ENCODE measurements at regions not wholly inside any gene's neighbourhood (a gene's known extent, or its start where the extent isn't known, plus 50 kb on each side); places are given as distances from the start of the nearest gene placed in this dataset.
A peak's percentile ranks its signal among the peaks of the same experiment; 100 is the strongest.

DNA sequence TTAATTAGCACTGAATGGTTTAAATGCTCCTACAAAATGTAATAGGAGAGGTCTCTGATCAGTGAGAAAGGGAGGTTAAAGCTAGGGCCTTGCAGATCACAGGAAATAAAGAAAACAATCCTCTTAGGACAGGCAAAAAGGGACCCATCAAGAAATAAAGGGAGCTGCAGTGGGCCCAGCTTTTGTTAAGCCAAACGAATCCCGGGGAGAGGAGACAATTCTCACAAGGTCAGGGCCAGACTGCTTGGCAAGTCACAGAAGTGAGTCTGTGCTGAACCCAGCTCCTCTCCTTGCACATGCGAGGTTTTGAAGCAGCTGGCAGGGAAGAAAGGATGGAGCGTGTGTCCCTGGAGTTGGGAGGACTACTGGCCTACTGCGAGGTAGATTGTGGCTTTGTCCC is 285.8 kb downstream of the COG6 start:
- H3K4me3 ChIP-seq (ENCODE audit: low read depth, low read length), result no peak overlapping the region
- POLR2A ChIA-PET, result no interaction called here
- TF ChIP-seq, protein P1, sequence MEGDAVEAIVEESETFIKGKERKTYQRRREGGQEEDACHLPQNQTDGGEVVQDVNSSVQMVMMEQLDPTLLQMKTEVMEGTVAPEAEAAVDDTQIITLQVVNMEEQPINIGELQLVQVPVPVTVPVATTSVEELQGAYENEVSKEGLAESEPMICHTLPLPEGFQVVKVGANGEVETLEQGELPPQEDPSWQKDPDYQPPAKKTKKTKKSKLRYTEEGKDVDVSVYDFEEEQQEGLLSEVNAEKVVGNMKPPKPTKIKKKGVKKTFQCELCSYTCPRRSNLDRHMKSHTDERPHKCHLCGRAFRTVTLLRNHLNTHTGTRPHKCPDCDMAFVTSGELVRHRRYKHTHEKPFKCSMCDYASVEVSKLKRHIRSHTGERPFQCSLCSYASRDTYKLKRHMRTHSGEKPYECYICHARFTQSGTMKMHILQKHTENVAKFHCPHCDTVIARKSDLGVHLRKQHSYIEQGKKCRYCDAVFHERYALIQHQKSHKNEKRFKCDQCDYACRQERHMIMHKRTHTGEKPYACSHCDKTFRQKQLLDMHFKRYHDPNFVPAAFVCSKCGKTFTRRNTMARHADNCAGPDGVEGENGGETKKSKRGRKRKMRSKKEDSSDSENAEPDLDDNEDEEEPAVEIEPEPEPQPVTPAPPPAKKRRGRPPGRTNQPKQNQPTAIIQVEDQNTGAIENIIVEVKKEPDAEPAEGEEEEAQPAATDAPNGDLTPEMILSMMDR (IDR thresholded peaks at IDR 0.05; ENCODE audit: insufficient read depth, low read length, missing control alignments), result no peak
- CTCF ChIA-PET, result interaction anchor here (0.9 to 3.6 kb wide), 9 partner anchors 22 to 743 kb away, joined by 3 to 32 read pairs (median 5); no protein-coding TSS in a partner anchor
- DNase-seq (ENCODE audit: low read depth, low spot score), result no peak

DNA sequence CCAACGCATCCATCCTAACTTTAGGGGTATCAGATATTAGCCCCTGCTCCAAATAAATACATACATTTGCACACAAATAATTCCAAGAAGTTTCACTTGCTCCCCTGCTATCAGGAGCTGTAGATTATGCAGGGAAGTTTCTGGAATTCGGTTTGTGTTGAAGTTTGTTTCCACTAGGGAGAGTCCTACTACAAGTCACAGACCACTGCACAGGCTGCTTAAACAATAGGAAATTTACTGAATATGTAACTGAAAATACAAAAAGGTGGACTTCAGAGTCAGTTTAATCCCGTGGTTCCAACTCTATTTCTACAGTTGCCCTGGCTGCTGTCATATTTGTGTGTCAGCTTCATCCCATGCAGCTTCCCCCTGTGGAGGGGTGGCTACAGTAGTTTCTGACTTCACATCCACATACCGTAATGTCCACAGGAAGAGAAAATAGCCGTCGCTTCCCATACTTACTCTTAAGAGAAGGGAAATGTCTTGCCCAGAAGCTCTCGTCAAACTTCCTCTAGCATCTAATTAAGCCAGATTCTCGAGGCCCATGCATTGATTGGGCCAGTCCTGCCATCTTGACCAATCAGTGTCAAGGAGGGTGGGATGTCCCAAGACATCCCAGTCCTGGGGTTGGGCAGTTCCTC is 286.6 kb downstream of the COG6 start:
- ChIA-PET CTCF (interaction anchor here (0.7 to 3.6 kb wide), 30 partner anchors 8 to 836 kb away, joined by 3 to 32 read pairs (median 4); no protein-coding TSS in a partner anchor), POLR2A (no interaction called here)
- no peak for DNase-seq (ENCODE audit: low read depth, low spot score)
- H3K4me3 ChIP-seq (ENCODE audit: low read depth, low read length), result no peak overlapping the region
- TF ChIP-seq, protein P1 (IDR thresholded peaks at IDR 0.05; ENCODE audit: insufficient read depth, low read length, missing control alignments), result no peak

DNA sequence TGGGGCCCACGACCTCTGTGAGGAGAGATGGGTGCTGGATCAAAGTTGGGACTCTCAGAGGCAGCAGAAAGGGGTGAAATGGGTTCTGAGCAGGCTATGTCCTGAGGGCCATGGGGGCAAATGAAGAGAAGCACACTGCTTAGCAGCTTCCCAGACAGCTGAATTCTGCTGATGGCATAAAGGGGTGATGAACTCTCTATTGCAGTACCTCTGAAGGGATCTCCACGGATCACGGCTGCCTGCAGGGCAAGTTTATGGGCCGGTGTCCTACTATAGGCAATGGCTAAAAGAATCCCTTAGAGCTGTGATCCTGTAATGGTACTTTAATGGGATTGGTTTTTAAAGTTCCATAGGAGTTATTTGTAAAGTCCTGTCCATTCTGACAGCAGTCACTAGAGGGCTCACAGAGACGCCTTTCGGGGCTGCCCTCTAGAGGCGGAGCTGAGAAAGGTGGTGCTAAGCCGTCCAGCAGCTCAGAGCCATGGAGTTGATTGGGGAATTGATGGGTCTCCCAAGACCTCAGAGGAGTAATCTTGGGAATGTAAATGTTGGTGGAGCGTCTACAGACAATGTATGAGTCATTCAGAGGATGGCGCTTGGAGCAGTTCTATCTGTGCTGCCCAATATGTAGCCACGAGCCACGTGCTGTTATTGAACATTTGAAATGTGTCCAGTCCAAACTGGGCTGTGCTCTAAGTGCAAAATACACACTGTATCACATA is 287.3 kb downstream of the COG6 start:
- no peak overlapping the region for H3K4me3 ChIP-seq (ENCODE audit: low read depth, low read length)
- ChIA-PET POLR2A (no interaction called here), CTCF (interaction anchor here (0.6 to 3.6 kb wide), 30 partner anchors 8 to 835 kb away, joined by 3 to 32 read pairs (median 4); no protein-coding TSS in a partner anchor)
- TF ChIP-seq, protein P1 (IDR thresholded peaks at IDR 0.05; ENCODE audit: insufficient read depth, low read length, missing control alignments), result peak; percentile 97
- DNase-seq (ENCODE audit: low read depth, low spot score), result no peak

DNA sequence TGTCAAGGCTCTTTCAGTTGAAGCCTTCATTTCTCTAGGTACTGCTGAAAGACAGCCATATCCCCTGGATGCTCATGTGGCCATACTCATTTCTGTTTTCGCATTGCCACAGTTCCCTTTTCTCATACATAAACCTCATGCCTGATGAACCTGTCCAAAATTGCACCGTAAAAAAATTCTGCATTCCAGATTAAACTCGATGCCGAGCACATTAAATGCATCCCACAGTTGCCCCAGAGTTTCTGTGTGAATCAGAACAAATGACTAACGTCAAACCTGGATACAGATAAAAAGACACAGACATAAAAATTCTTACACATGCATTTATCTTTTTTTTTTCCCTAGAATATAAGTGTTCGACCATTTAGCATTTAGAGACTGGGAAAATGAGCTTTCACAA is 288.2 kb downstream of the COG6 start:
- ChIA-PET CTCF (interaction anchor here (0.6 to 3.6 kb wide), 16 partner anchors 10 to 741 kb away, joined by 3 to 32 read pairs (median 4); no protein-coding TSS in a partner anchor), POLR2A (no interaction called here)
- H3K4me3 ChIP-seq (ENCODE audit: low read depth, low read length), result no peak overlapping the region
- TF ChIP-seq, protein P1 (IDR thresholded peaks at IDR 0.05; ENCODE audit: insufficient read depth, low read length, missing control alignments), result no peak
- DNase-seq (ENCODE audit: low read depth, low spot score), result no peak

DNA sequence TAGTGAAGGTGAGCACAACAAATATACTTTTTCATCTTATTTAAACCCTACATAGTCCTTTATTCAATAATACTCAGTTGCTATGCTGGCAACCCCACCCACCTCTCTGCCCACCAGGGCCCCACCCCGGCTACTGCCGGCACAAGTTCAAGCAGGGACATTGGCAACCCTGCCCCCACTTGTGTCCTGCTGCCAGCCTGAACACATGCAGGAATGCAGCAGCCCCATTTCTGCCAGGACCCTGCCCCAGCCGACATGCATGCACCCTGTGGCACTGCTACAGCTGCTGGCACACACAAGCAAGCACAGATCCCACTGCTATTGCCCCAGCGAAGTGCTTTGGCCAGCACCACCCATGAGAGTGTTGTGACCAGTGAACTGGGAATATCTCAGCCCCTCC is 289.8 kb downstream of the COG6 start:
- DNase-seq (ENCODE audit: low read depth, low spot score), result no peak
- no peak overlapping the region for H3K4me3 ChIP-seq (ENCODE audit: low read depth, low read length)
- ChIA-PET POLR2A (no interaction called here), CTCF (no interaction called here)
- TF ChIP-seq, protein P1 (IDR thresholded peaks at IDR 0.05; ENCODE audit: insufficient read depth, low read length, missing control alignments), result no peak

DNA sequence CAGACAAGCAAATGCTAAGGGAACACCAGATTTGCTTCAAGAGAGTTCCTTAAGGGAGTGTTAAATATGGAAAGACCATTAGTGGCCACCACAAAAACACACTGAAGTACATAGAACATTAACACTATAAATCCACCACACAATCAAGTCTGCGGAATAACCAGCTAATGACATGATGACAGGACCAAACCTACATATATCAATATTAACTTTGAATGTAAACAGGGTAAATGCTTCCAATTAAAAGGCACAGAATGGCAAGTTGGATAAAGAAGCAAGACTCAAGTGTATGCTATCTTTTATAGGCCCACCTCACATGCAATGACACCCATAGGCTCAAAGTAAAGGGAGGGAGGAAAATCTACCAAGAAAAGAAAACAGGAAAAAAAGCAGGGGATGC is 291.3 kb downstream of the COG6 start:
- DNase-seq (ENCODE audit: low read depth, low spot score), result no peak
- no peak overlapping the region for H3K4me3 ChIP-seq (ENCODE audit: low read depth, low read length)
- TF ChIP-seq, protein P1 (IDR thresholded peaks at IDR 0.05; ENCODE audit: insufficient read depth, low read length, missing control alignments), result no peak
- POLR2A ChIA-PET, result no interaction called here
- CTCF ChIA-PET, result no interaction called here
